OCI-LY7 (cell line): ENCODE measurements at regions not wholly inside any gene's neighbourhood (a gene's known extent, or its start where the extent isn't known, plus 50 kb on each side); places are given as distances from the start of the nearest gene placed in this dataset.

ENCODE experiments used
- CTCF ChIP-seq: fragments of 200-600 bp; sonication (generic); conservative IDR thresholded peaks from 2 replicates; pipeline ENCODE4 v1.5.1; 2014; ENCODE audit warnings: mild to moderate bottlenecking, antibody characterized with exemption, low read length, moderate library complexity, mixed read lengths
- EZH2phosphoT487 ChIP-seq: fragments of 200-600 bp; sonication (generic); IDR thresholded peaks from 2 replicates; pipeline ENCODE4 v1.6.1; 2018; ENCODE audit warnings: low read depth, borderline replicate concordance, mild to moderate bottlenecking, mixed run types, antibody characterized with exemption, low read length, moderate library complexity, mixed read lengths

GRCh38 chr5:33065131-33065530 lies 354.0 kb downstream of the NPR3 start:
- TF ChIP-seq CTCF: no peak
- no peak for TF ChIP-seq EZH2phosphoT487
